Mesothelial cell of epicardium (in vitro differentiated cells): ENCODE measurements at regions not wholly inside any gene's neighbourhood (a gene's known extent, or its start where the extent isn't known, plus 50 kb on each side); places are given as distances from the start of the nearest gene placed in this dataset.

Experiments used
- DNase-seq, 2 experiments: peaks; one replicate each; pipeline ENCODE4 v3.0.0; 2021; ENCODE audit warnings: low spot score in 2 of 2; ENCODE audit not compliant: unreplicated experiment in 2 of 2
- H3K27ac Mint-ChIP-seq: 2 replicates; pipeline ENCODE4 v1.8.0; 2021; ENCODE audit warnings: mixed read lengths
- H3K27me3 Mint-ChIP-seq: 2 replicates; pipeline ENCODE4 v1.8.0; 2021; ENCODE audit warnings: low read depth, mixed read lengths
- H3K36me3 Mint-ChIP-seq: 2 replicates; pipeline ENCODE4 v1.8.0; 2021; ENCODE audit warnings: mixed read lengths
- H3K4me1 Mint-ChIP-seq: 2 replicates; pipeline ENCODE4 v1.8.0; 2021; ENCODE audit warnings: mixed read lengths
- H3K4me3 Mint-ChIP-seq: 2 replicates; pipeline ENCODE4 v1.8.0; 2021; ENCODE audit warnings: mild to moderate bottlenecking, moderate library complexity, mixed read lengths
- H3K9me3 Mint-ChIP-seq: 2 replicates; pipeline ENCODE4 v1.8.0; 2021; ENCODE audit warnings: mixed read lengths
- TF ChIP-seq, protein P1 (sequence below): fragments of 200-600 bp; sonication (generic); IDR thresholded peaks from one replicate; pipeline ENCODE4 v1.5.0; 2021; ENCODE audit warnings: antibody characterized with exemption; ENCODE audit not compliant: unreplicated experiment

DNA sequence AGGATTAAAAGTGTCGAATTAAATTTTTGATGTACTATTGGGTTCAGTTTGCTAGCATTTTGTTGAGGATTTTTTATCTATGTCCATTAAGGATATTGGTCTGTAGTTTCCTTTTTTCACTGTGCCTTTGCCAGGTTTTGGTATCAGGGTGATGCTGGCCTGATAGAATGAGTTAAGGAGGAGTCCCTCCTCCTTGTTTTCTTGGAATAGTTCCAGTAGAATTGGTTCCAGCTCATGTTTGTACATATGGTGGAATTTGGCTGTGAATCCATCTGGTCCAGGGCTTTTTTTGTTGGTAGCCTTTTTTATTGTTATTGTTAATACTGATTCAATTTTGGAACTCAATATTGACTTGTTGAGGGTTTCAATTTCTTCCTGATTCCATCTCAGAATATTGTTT, 141.8 kb downstream of the SIM1 start:
- peaks cover 7% of the 10 kb centered on the region for H3K9me3 Mint-ChIP-seq
- no peaks in the 10 kb centered on the region for H3K27me3 Mint-ChIP-seq
- H3K4me3 Mint-ChIP-seq = no peak overlapping the region
- H3K36me3 Mint-ChIP-seq = no peaks in the 10 kb centered on the region
- no peak for DNase-seq
- no peaks in the 10 kb centered on the region for H3K4me1 Mint-ChIP-seq
- H3K27ac Mint-ChIP-seq = no peak overlapping the region
- TF ChIP-seq, protein P1, sequence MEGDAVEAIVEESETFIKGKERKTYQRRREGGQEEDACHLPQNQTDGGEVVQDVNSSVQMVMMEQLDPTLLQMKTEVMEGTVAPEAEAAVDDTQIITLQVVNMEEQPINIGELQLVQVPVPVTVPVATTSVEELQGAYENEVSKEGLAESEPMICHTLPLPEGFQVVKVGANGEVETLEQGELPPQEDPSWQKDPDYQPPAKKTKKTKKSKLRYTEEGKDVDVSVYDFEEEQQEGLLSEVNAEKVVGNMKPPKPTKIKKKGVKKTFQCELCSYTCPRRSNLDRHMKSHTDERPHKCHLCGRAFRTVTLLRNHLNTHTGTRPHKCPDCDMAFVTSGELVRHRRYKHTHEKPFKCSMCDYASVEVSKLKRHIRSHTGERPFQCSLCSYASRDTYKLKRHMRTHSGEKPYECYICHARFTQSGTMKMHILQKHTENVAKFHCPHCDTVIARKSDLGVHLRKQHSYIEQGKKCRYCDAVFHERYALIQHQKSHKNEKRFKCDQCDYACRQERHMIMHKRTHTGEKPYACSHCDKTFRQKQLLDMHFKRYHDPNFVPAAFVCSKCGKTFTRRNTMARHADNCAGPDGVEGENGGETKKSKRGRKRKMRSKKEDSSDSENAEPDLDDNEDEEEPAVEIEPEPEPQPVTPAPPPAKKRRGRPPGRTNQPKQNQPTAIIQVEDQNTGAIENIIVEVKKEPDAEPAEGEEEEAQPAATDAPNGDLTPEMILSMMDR = no peak

DNA sequence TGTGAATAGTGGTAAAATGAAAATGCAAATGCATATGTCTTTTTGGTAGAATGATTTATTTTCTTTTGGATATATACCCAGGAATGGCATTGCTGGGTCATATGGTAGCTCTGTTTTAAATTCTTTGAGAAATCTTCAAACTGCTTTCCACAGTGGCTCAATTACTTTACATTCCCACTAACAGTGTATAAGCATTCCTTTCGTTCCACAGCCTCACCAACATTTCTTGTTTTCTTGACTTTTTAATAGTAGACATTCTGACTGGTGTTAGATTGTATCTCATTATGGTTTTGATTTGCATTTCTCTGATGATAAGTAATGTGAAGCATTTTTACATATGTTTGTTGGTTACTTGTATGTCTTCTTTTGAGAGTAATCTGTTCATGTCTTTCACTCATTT, 144.0 kb downstream of the SIM1 start:
- Mint-ChIP-seq H3K36me3 (no peaks in the 10 kb centered on the region), H3K9me3 (peaks cover 7% of the 10 kb centered on the region), H3K27ac (no peak overlapping the region), H3K27me3 (no peaks in the 10 kb centered on the region), H3K4me1 (no peaks in the 10 kb centered on the region), H3K4me3 (no peak overlapping the region)
- TF ChIP-seq, protein P1 = no peak
- DNase-seq = no peak

DNA sequence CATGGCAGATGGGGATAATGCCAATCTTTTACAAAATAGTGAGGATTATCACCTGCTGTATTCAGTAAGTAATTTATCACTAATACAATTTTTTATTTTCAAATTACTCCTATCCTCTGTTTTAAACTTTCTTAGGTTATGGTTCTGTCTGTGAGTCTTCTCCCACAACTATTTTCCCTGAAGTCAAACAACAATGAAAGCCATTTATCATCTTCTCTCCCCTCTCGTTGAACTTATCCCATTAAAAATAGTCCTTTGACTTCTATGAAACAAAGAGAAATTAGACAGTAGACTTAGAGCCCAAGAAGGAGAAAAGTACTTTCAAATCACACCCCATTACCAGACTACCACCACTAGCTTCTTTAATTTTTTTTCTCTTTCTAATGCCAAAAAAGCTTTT, 147.7 kb downstream of the SIM1 start:
- H3K4me3 Mint-ChIP-seq = no peak overlapping the region
- TF ChIP-seq, protein P1 = no peak
- no peaks in the 10 kb centered on the region for H3K36me3 Mint-ChIP-seq
- H3K4me1 Mint-ChIP-seq = no peaks in the 10 kb centered on the region
- peaks cover 4% of the 10 kb centered on the region for H3K9me3 Mint-ChIP-seq
- no peak overlapping the region for H3K27ac Mint-ChIP-seq
- no peak for DNase-seq
- no peaks in the 10 kb centered on the region for H3K27me3 Mint-ChIP-seq

DNA sequence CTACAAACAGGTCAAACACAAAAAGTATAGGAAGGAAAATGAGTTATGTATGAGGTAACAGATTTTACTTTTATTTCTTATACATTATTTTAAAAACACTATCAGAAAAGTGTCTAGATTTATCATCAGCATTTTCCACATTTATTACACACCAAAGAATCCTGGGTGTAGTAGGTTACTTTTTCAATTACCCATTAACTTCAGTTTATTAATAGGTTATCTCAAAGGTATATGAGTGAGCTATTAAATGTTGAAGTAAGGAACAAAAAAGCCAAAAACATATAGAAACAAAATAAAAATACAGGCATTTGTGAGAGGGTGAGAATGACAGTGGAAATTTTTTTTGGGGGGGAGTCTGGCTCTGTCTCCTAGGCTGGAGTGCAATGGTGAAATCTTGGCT, 150.5 kb downstream of the SIM1 start:
- no peaks in the 10 kb centered on the region for H3K36me3 Mint-ChIP-seq
- H3K27me3 Mint-ChIP-seq = no peaks in the 10 kb centered on the region
- H3K4me1 Mint-ChIP-seq = no peaks in the 10 kb centered on the region
- H3K27ac Mint-ChIP-seq = no peak overlapping the region
- DNase-seq = no peak
- no peaks in the 10 kb centered on the region for H3K9me3 Mint-ChIP-seq
- H3K4me3 Mint-ChIP-seq = no peak overlapping the region
- TF ChIP-seq, protein P1 = no peak

DNA sequence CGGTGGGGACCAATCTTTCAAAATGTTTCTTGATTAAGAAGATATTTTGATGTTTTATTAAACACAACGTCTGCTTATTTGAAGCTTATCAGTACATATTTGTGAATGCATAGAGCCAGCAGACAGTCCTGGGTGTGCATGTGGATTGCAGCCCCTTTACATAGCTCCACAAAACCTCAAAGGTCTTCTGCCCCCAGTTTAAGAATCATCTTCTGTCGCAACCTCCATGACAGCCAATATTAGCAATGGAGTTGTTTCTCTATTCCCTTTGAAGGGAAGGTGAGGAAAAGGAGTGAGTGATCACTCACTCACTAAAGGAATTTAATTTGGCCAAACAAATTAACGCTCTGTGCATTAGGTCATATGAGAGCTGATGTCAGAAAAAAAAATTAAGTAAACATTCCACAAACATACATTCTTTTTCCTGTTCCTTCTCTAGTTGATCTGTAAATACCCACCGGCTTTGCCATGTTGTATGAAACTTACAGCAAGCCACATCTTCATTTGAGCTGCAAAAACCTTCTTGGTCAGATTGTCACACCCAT, 152.9 kb downstream of the SIM1 start:
- no peaks in the 10 kb centered on the region for H3K9me3 Mint-ChIP-seq
- H3K36me3 Mint-ChIP-seq = no peaks in the 10 kb centered on the region
- no peak for DNase-seq
- no peak overlapping the region for H3K27ac Mint-ChIP-seq
- no peak overlapping the region for H3K4me3 Mint-ChIP-seq
- TF ChIP-seq, protein P1 = no peak
- H3K4me1 Mint-ChIP-seq = no peaks in the 10 kb centered on the region
- no peaks in the 10 kb centered on the region for H3K27me3 Mint-ChIP-seq

DNA sequence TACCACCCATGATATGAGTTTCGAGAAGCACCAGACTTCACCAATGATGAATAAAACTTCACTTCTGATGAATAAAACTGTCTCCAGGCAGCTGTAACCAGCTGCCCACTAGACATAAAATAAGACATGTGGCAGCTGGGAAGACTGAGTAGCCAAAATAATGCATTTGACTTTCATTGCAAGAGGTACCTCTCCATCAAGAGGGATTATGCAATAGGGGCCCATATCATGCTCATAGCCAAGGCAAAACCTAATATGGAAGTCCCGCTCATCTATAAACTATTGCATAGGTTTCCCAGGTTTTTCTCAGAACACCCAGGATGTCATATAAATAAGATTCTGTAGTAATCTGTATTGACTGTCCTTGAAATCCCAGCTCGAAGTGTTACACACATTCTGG, 155.5 kb downstream of the SIM1 start:
- TF ChIP-seq, protein P1 = no peak
- no peaks in the 10 kb centered on the region for H3K9me3 Mint-ChIP-seq
- H3K4me3 Mint-ChIP-seq = no peak overlapping the region
- H3K36me3 Mint-ChIP-seq = no peaks in the 10 kb centered on the region
- H3K27ac Mint-ChIP-seq = no peak overlapping the region
- peaks cover 11% of the 10 kb centered on the region for H3K4me1 Mint-ChIP-seq
- H3K27me3 Mint-ChIP-seq = no peaks in the 10 kb centered on the region
- no peak for DNase-seq
